Inflammatory macrophage (primary cell): ENCODE measurements at regions not wholly inside any gene's neighbourhood (a gene's known extent, or its start where the extent isn't known, plus 50 kb on each side); places are given as distances from the start of the nearest gene placed in this dataset.

ENCODE experiments used
- DNase-seq, 2 donors: peaks; one replicate each; pipeline ENCODE4 v3.0.0-alpha.2; 2020 to 2022

- no peak for DNase-seq
Measured at GRCh38 chr12:76256904-76257303, 91.3 kb downstream of the BBS10 start.

DNA sequence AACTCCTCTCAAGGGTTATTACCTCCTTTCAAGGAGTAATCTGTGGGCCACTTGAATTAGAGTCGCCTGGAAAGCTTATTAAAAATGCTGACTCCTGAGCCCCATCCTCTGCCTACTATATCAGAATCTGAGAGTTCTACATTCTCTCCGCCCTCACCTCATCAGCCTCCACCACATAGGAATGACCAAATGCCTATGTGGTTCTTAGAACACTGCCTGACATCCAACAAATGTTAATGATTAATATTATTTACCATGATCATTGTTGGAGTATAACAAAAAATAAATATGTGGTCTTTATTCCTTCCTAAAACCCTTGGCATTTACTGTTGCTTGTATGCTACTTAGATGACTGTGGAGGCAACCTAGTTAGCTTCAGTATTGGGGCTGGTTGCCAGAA lies 91.9 kb downstream of the BBS10 start:
- no peak for DNase-seq

DNA sequence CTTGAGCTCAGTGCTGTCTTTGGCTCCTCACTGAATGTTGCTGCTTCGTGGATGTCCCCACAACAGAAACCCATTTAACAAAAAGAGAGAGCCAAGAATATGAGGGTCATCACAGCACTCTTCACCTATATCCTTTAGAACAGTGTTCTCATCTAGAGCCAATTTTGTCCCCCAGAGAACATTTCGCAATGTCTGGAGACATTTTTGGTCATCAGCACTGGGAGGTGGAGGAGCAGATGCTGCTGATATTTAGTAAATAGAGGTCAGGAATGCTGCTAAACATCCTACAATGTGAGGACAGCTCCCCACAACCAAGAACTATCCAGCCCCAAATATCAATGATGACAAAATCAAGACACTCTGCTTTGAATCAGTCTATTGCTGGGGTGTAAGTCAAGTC lies 92.5 kb downstream of the BBS10 start:
- DNase-seq: no peak

DNA sequence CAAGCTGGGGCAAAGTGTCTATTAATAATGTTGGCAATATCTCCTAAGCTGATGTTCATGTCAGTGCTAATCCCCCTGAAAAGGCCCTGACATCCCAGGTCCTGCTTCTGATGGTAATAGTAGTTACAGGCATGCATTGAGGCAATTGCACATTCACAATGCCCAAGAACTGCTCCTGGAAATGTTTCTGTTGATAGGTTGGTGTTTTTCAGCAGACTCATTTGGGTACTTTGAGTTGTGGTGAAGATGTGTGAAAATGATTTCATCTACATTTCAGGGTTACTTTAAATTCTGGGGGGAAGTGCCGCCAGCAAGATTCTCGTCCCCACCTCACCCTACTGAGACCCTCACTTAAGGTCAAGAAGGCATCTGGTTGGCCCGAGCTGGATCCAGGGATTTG lies 92.9 kb downstream of the BBS10 start:
- DNase-seq: no peak

- no peak for DNase-seq
Measured at GRCh38 chr12:76252031-76252430, 96.2 kb downstream of the BBS10 start.

GRCh38 chr12:76250256-76250655 lies 98.0 kb downstream of the BBS10 start:
- DNase-seq: no peak

- no peak for DNase-seq
Measured at GRCh38 chr12:76249501-76249900, 98.7 kb downstream of the BBS10 start.

GRCh38 chr12:76247992-76248391 lies 100.2 kb downstream of the BBS10 start:
- no peak for DNase-seq

- no peak for DNase-seq
Measured at GRCh38 chr12:76247026-76247646, 101.1 kb downstream of the BBS10 start.

DNA sequence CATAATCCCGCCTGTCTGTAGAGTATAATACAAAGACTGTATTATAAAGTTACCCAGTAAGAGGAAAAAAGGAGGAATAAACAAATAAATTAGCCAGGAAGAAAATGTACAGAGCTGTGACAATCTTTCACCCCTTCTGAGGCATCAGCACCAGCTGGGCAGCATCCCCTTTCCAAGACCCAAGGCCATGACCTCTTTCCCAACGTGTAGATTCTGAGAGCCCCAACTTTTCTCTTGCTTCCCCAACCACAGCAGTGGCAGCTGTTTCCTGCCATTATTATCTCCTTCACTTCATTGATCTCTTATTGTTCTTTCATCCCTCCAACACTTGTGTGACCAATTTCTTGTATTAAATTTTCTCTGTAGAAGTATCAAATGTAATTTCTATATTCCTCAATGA lies 101.6 kb downstream of the BBS10 start:
- DNase-seq: no peak

DNA sequence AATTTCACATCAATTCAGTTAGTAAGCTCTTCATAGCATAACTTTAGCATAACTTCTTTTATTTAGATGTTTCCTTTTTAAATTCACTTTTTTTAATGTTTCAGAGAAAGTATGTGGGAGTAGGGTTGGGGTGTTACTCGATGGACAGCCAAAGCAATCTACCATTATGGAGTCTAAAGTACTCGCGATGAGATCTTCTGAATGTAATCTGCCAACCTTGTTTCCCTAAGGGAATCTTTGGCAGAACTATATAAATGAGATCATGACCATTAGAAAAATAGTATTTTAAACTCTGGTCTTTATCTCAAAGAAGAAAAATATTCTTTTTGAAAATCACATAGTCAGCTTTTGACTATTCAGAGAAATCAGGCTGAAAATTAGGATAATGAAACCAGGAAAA lies 103.9 kb downstream of the BBS10 start:
- no peak for DNase-seq

GRCh38 chr12:76242813-76243550 lies 105.2 kb downstream of the BBS10 start:
- no peak for DNase-seq

GRCh38 chr12:76241371-76241770 lies 106.8 kb downstream of the BBS10 start:
- no peak for DNase-seq

DNA sequence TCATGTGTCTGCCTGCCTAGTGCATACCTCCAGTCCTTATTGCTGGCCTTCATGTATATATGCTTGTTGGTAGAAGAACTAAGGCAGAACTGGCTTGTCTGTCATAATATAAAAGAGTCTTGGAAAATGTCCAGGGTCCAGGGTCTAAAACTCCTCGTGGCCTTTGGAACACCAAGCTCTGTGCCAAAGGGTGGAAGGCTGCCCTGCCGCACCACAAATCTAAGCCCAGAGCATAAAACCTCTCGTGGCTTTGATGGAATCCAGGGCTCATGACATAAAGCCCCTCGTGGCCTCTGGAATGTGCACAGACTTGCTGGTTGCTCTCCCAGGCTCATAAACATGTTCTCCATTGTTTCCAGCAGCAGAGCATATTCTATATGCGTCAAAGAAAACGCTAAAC lies 107.9 kb downstream of the BBS10 start:
- no peak for DNase-seq

GRCh38 chr12:76238688-76239087 lies 109.5 kb downstream of the BBS10 start:
- DNase-seq: no peak

DNA sequence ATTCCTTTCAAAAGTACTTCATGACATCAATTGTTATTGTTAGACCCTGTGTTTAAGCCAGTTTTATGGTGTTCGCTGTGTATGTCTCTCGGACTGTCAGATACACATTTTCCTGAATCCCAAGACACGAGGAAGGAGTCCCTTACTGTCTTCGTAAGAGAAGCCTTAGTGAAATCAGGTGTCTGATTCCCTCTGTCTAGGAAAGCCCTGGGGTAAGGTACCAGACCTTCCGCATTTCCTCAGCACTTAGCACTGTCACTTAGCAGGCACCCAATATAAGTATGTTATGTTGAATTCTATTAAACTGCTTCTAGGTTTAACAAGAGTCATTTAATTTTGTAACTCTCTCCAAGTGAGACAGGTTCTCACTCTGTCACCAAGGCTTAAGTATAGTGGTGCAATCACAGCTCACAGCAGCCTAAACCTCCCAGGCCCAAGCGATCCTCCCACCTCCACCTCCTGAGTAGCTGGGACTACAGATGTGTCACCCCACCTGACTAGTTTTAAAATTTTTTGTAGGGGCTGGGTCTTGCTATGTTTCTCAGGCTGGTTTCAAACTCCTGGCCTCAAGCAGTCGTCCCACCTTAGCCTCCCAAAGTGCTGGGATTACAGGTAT lies 111.0 kb downstream of the BBS10 start:
- no peak for DNase-seq

GRCh38 chr12:76236640-76237039 lies 111.6 kb downstream of the BBS10 start:
- no peak for DNase-seq

GRCh38 chr12:76234741-76235140 lies 113.5 kb downstream of the BBS10 start:
- no peak for DNase-seq

GRCh38 chr12:76232013-76232412 lies 116.2 kb downstream of the BBS10 start:
- no peak for DNase-seq

DNA sequence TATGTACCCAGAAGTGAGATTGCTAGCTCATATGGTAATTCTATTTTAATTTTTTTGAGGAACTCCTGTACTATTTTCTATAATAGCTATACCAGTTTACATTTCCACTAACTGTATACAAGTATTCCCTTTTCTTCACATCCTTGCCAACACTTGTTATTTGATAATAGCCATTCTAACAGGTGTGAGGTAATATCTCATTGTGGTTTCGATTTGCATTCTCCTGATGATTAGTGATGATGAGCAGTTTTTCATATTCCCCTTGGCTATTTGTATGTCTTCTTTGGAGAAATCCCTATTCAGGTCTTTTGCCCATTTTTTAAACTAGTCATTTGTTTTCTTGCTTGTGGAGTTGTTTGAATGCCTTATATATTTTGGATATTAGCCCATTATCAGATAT lies 121.3 kb downstream of the BBS10 start:
- DNase-seq: no peak

DNA sequence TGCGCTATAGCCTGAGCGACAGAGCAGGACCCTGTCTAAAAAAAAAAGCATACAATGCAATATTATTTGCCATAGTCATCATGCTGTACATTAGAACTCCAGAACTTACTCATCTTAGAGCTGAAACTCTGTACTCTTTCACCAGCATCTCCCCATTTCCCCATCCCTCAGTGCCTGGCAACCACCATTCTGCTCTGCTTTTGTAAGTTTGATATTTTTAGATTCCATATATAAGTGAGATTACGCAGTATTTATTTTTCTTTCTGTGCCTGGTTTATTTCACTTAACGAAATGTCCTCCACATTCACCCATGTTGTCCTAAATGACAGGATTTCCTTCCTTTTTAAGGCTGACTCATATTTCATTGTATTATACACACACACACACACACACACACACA lies 121.8 kb downstream of the BBS10 start:
- DNase-seq: peak; percentile 33 to 50

- DNase-seq: no peak
Measured at GRCh38 chr12:76223869-76224268, 124.3 kb downstream of the BBS10 start.

DNA sequence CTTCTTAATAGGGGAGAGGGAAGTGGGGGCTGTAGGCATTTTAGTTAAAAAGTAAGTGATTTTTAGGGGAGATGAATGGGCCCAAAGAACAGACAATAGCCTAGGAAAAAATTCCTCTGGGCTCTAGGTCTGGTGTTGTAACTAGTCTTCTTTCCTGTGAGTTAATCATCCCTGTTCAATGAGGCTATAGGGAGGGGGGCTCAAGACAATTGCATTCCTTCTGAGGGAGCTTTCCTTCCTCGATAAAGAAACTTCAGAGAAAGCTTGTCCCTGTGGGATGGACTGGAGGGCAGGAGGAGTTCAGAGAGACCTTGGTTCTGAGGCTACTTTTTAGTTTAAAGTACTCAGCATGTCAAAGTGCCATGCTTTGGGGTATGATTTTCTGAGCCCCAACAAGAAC lies 127.2 kb downstream of the BBS10 start:
- no peak for DNase-seq

DNA sequence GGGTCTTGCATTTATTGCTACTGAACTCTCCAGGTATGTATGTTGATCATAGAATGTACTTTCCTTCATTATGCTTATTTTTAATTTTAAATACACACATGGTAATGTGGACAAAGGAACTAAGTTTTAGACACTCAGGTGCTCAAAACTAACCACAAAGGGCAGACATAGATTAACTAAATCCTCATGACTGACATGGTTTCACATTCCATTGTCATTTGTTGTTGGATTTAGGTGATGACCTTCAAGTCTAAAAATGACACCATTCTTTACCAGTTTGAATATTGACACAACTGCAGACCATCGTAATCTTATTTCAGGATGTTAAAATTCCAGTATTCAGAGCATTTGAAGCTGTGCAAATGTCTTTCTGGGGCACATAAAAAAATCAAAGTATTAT lies 128.4 kb downstream of the BBS10 start:
- no peak for DNase-seq
